ENCODE measurements at regions not wholly inside any gene's neighbourhood (a gene's known extent, or its start where the extent isn't known, plus 50 kb on each side); places are given as distances from the start of the nearest gene placed in this dataset.

GRCh38 chr7:125495997-125496396 lies 566.4 kb upstream of the POT1 start:
- no peak overlapping the region for H3K27ac ChIP-seq
- no peaks in the 10 kb centered on the region for H3K36me3 ChIP-seq
- DNase-seq (no peak), ATAC-seq (no peak)
- H3K4me3 ChIP-seq: no peak overlapping the region
- no peaks in the 10 kb centered on the region for H3K27me3 ChIP-seq
- intact Hi-C loops (cut with DNase I; ENCODE audit: low total_unique reads) (no loop called here), in situ Hi-C loops (cut with MboI; ENCODE audit: low sequenced_read_pairs in 4 of 4) (no loop called here)
- H3K9me3 ChIP-seq: no peaks in the 10 kb centered on the region
- H3K4me1 ChIP-seq: no peaks in the 10 kb centered on the region
- TF ChIP-seq POLR2A (IDR thresholded peaks at IDR 0.05): no peak
- TF ChIP-seq CTCF (IDR thresholded peaks at IDR 0.05 in 4 of 5, conservative IDR thresholded peaks at IDR 0.05 in 1 of 5): no peak

- ATAC-seq (no peak), DNase-seq (no peak)
- intact Hi-C loops (cut with DNase I; ENCODE audit: low total_unique reads) (no loop called here), in situ Hi-C loops (cut with MboI; ENCODE audit: low sequenced_read_pairs in 4 of 4) (no loop called here)
- H3K4me1 ChIP-seq: no peaks in the 10 kb centered on the region
- no peaks in the 10 kb centered on the region for H3K9me3 ChIP-seq
- H3K27me3 ChIP-seq: no peaks in the 10 kb centered on the region
- H3K4me3 ChIP-seq: no peak overlapping the region
- H3K36me3 ChIP-seq: no peaks in the 10 kb centered on the region
- no peak overlapping the region for H3K27ac ChIP-seq
- no peak for TF ChIP-seq CTCF (IDR thresholded peaks at IDR 0.05 in 4 of 5, conservative IDR thresholded peaks at IDR 0.05 in 1 of 5)
- TF ChIP-seq POLR2A (IDR thresholded peaks at IDR 0.05): no peak
Measured at GRCh38 chr7:125492521-125492920, 562.9 kb upstream of the POT1 start.

- ATAC-seq (no peak), DNase-seq (no peak)
- in situ Hi-C loops (cut with MboI; ENCODE audit: low sequenced_read_pairs in 4 of 4): no loop called here
- Histone ChIP-seq H3K4me3 (no peak overlapping the region), H3K4me1 (no peaks in the 10 kb centered on the region), H3K36me3 (no peaks in the 10 kb centered on the region), H3K9me3 (no peaks in the 10 kb centered on the region), H3K27me3 (no peaks in the 10 kb centered on the region), H3K27ac (no peak overlapping the region)
- TF ChIP-seq CTCF (IDR thresholded peaks at IDR 0.05 in 4 of 5, conservative IDR thresholded peaks at IDR 0.05 in 1 of 5): no peak
- TF ChIP-seq POLR2A (IDR thresholded peaks at IDR 0.05): no peak
- intact Hi-C loops (cut with DNase I; ENCODE audit: low total_unique reads): no loop called here
Measured at GRCh38 chr7:125491137-125491536, 561.5 kb upstream of the POT1 start.

GRCh38 chr7:125490167-125490566 lies 560.5 kb upstream of the POT1 start:
- no peak for TF ChIP-seq CTCF (IDR thresholded peaks at IDR 0.05 in 4 of 5, conservative IDR thresholded peaks at IDR 0.05 in 1 of 5)
- no peak for TF ChIP-seq POLR2A (IDR thresholded peaks at IDR 0.05)
- in situ Hi-C loops (cut with MboI; ENCODE audit: low sequenced_read_pairs in 4 of 4) (no loop called here), intact Hi-C loops (cut with DNase I; ENCODE audit: low total_unique reads) (no loop called here)
- H3K36me3 ChIP-seq: no peaks in the 10 kb centered on the region
- H3K9me3 ChIP-seq: no peaks in the 10 kb centered on the region
- H3K4me3 ChIP-seq: no peak overlapping the region
- H3K27me3 ChIP-seq: no peaks in the 10 kb centered on the region
- ATAC-seq: no peak
- DNase-seq: no peak
- H3K27ac ChIP-seq: no peak overlapping the region
- no peaks in the 10 kb centered on the region for H3K4me1 ChIP-seq

GRCh38 chr7:125485223-125485622 lies 555.6 kb upstream of the POT1 start:
- Histone ChIP-seq H3K36me3 (no peaks in the 10 kb centered on the region), H3K4me1 (no peaks in the 10 kb centered on the region), H3K9me3 (no peaks in the 10 kb centered on the region), H3K4me3 (no peak overlapping the region), H3K27ac (no peak overlapping the region), H3K27me3 (no peaks in the 10 kb centered on the region)
- DNase-seq (no peak), ATAC-seq (no peak)
- intact Hi-C loops (cut with DNase I; ENCODE audit: low total_unique reads) (no loop called here), in situ Hi-C loops (cut with MboI; ENCODE audit: low sequenced_read_pairs in 4 of 4) (no loop called here)
- TF ChIP-seq POLR2A (IDR thresholded peaks at IDR 0.05) (no peak), CTCF (IDR thresholded peaks at IDR 0.05 in 4 of 5, conservative IDR thresholded peaks at IDR 0.05 in 1 of 5) (no peak)

Data from gastrocnemius medialis (tissue), 4 donors.